Nephron progenitor cell (in vitro differentiated cells): ENCODE measurements at regions not wholly inside any gene's neighbourhood (a gene's known extent, or its start where the extent isn't known, plus 50 kb on each side); places are given as distances from the start of the nearest gene placed in this dataset.

ENCODE experiments used
- DNase-seq: peaks from one replicate; pipeline ENCODE4 v3.0.0; 2021
- H3K27ac Mint-ChIP-seq: 2 replicates; pipeline ENCODE4 v1.8.0; 2021; ENCODE audit warnings: mild to moderate bottlenecking, moderate library complexity, mixed read lengths
- H3K27me3 Mint-ChIP-seq: 2 replicates; pipeline ENCODE4 v1.8.0; 2021; ENCODE audit warnings: mild to moderate bottlenecking, low read depth, mixed read lengths; ENCODE audit not compliant: poor library complexity
- H3K36me3 Mint-ChIP-seq: 2 replicates; pipeline ENCODE4 v1.8.0; 2021; ENCODE audit warnings: low read depth, mixed read lengths
- H3K4me1 Mint-ChIP-seq: 2 replicates; pipeline ENCODE4 v1.8.0; 2021; ENCODE audit warnings: mixed read lengths
- H3K4me3 Mint-ChIP-seq: 2 replicates; pipeline ENCODE4 v1.8.0; 2021; ENCODE audit warnings: mild to moderate bottlenecking, moderate library complexity, mixed read lengths
- H3K9me3 Mint-ChIP-seq: 2 replicates; pipeline ENCODE4 v1.8.0; 2021; ENCODE audit warnings: mild to moderate bottlenecking, moderate library complexity, mixed read lengths
- TF ChIP-seq, protein P1 (sequence below): fragments of 200-600 bp; sonication (generic); IDR thresholded peaks from 2 replicates; pipeline ENCODE4 v1.5.0; 2021; ENCODE audit warnings: antibody characterized with exemption

DNA sequence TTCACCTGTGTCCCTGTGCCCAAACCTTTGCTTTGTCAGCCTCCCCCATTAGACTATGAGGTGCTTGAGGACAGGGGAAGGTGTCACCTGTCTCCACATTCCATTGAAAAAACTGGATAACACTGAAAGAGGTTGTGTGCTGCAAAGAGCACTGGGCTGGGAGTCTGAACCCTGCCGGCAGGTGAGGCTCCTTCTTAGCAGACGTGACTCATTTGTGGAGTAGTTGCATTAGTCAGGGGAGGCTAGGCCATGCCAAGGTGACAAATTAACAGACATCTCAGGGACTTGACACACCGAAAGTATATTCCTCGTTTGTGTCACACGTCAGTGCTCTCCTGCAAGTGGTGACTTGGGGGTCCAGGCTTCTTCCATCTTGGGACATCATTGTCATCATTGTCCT, 95.9 kb upstream of the STX18 start:
- TF ChIP-seq, protein P1, sequence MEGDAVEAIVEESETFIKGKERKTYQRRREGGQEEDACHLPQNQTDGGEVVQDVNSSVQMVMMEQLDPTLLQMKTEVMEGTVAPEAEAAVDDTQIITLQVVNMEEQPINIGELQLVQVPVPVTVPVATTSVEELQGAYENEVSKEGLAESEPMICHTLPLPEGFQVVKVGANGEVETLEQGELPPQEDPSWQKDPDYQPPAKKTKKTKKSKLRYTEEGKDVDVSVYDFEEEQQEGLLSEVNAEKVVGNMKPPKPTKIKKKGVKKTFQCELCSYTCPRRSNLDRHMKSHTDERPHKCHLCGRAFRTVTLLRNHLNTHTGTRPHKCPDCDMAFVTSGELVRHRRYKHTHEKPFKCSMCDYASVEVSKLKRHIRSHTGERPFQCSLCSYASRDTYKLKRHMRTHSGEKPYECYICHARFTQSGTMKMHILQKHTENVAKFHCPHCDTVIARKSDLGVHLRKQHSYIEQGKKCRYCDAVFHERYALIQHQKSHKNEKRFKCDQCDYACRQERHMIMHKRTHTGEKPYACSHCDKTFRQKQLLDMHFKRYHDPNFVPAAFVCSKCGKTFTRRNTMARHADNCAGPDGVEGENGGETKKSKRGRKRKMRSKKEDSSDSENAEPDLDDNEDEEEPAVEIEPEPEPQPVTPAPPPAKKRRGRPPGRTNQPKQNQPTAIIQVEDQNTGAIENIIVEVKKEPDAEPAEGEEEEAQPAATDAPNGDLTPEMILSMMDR: no peak
- DNase-seq: no peak
- no peak overlapping the region for H3K27ac Mint-ChIP-seq
- H3K27me3 Mint-ChIP-seq: peaks cover 7% of the 10 kb centered on the region
- H3K36me3 Mint-ChIP-seq: peaks cover 18% of the 10 kb centered on the region
- no peaks in the 10 kb centered on the region for H3K9me3 Mint-ChIP-seq
- H3K4me3 Mint-ChIP-seq: no peak overlapping the region
- H3K4me1 Mint-ChIP-seq: peaks cover 38% of the 10 kb centered on the region

DNA sequence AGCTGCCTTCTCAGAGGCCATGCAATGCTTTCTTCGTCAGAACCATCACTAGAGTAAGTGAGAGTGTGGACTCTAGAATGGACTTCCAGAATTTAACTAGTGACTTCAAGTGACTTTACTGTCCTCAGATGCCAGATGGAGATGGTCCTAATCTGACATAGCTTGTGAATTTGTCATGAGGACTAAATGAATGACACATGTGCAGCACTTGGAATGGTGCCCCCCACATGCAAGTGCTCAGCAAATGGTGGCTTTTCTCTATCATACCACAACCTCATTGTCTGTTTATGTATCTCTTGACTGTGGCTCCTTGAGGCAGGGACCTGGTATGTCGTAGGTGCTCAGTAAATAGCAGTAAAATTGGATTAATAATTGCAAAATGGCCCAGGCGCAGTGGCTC, 91.6 kb upstream of the STX18 start:
- H3K4me1 Mint-ChIP-seq: peaks cover under 1% of the 10 kb centered on the region
- H3K27me3 Mint-ChIP-seq: peaks cover 4% of the 10 kb centered on the region
- H3K27ac Mint-ChIP-seq: peak overlapping the region; percentile 83
- H3K36me3 Mint-ChIP-seq: peaks cover 21% of the 10 kb centered on the region
- DNase-seq: no peak
- H3K4me3 Mint-ChIP-seq: no peak overlapping the region
- TF ChIP-seq, protein P1: no peak
- peaks cover 6% of the 10 kb centered on the region for H3K9me3 Mint-ChIP-seq

DNA sequence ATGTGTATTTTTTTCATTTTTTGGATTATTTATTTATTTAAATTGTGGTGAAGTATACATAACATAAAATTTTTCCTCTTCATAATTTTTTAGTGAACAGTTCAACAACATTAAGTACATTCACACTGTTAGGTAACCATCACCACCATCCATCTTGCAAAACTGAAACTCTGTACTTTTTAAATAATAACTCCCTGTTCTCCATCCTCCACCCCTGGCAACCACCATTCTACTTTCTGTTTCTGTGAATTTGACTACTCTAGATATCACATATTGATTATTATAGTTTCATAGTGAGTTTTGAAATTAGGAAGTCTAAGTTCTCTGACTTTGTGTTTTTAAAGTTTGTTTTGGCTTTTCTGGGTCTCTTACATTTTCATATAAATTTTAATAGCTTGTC, 89.3 kb upstream of the STX18 start:
- H3K9me3 Mint-ChIP-seq: peaks cover 6% of the 10 kb centered on the region
- peaks cover 21% of the 10 kb centered on the region for H3K36me3 Mint-ChIP-seq
- no peak overlapping the region for H3K4me3 Mint-ChIP-seq
- TF ChIP-seq, protein P1: no peak
- H3K4me1 Mint-ChIP-seq: peaks cover 14% of the 10 kb centered on the region
- peaks cover 4% of the 10 kb centered on the region for H3K27me3 Mint-ChIP-seq
- H3K27ac Mint-ChIP-seq: no peak overlapping the region
- no peak for DNase-seq

DNA sequence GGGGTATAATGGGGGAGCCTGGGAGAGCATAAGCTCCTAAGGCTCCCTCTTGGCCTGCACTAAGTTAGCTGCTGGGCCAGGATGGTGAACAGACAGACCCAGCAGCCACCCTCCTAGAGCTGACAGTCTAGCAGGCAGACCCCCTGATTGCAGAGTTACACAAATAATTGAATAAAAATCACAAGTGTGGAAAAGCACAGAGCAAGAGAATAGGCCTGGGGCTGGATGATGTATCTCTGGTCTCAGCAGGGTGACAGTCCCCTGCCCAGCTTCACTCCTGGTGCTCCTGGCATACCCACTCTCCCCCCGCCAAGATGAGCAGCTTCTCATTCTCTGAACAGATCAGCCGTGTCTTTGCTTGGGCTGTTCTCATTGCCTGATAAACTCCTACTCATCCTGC, 86.1 kb upstream of the STX18 start:
- TF ChIP-seq, protein P1: no peak
- H3K27ac Mint-ChIP-seq: no peak overlapping the region
- no peak overlapping the region for H3K4me3 Mint-ChIP-seq
- no peak for DNase-seq
- peaks cover 4% of the 10 kb centered on the region for H3K27me3 Mint-ChIP-seq
- peaks cover 27% of the 10 kb centered on the region for H3K4me1 Mint-ChIP-seq
- H3K9me3 Mint-ChIP-seq: peaks cover 6% of the 10 kb centered on the region
- peaks cover 18% of the 10 kb centered on the region for H3K36me3 Mint-ChIP-seq

DNA sequence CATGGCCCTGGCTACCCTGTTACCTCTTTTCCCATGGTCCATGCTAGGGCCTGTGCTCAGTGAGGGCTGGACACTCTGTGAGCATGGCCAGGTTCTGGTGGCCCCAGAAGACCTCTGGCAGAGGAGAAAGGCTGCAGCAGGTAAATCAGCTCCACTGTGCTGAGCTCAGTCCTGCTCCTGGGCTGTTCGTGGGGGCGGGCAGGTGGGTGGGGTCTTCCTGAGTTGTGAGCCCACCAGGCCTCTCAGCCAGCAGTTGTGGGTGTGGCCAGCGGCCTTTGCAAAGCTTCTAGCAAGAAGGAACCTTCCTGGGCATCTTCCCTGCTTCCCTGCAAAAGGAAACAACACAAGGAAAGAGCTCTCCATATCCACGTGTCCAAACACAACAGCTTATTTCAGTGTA, 85.3 kb upstream of the STX18 start:
- Mint-ChIP-seq H3K27me3 (peaks cover 4% of the 10 kb centered on the region), H3K36me3 (peaks cover 12% of the 10 kb centered on the region), H3K4me1 (peaks cover 27% of the 10 kb centered on the region), H3K4me3 (no peak overlapping the region), H3K27ac (no peak overlapping the region), H3K9me3 (peaks cover 6% of the 10 kb centered on the region)
- peak; percentile 42 for DNase-seq
- TF ChIP-seq, protein P1: no peak

DNA sequence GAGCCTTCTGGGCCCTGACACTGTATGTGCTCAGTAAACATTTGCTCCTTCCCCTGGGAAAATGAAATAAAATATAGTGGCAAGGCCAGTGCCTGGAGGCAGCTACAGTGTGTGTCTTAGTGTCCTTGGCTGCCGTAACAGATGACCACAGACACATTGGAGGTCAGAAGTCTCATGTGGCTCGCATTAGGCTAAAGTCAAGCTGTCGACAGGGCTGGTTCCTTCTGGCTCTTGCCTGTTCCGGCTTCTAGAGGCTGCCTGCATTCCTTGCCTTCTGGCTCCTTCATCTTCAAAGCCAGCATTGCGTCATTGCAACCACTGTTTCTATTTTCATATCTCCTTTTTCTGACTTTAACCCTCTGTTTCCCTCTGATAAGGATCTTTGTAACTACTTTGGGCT, 83.6 kb upstream of the STX18 start:
- H3K27ac Mint-ChIP-seq: peak overlapping the region; percentile 27
- peaks cover 6% of the 10 kb centered on the region for H3K9me3 Mint-ChIP-seq

More for the DNA sequence above, 83.6 kb upstream of the STX18 start:
- TF ChIP-seq, protein P1: no peak
- Mint-ChIP-seq H3K27me3 (peaks cover 4% of the 10 kb centered on the region), H3K4me1 (peaks cover 27% of the 10 kb centered on the region), H3K4me3 (no peak overlapping the region), H3K36me3 (peaks cover 19% of the 10 kb centered on the region)
- no peak for DNase-seq
